ENCODE measurements at regions not wholly inside any gene's neighbourhood (a gene's known extent, or its start where the extent isn't known, plus 50 kb on each side); places are given as distances from the start of the nearest gene placed in this dataset.
"Not testable (repeated sequence)": the region's sequence is repeated elsewhere in the genome, so short reads cannot be mapped to it uniquely, and the experiment has no call there.

- no peak for DNase-seq
These were observed 328.3 kb downstream of the TMEM167A start for GRCh38 chr5:82748688-82749460.

- DNase-seq = no peak
These were observed 329.2 kb downstream of the TMEM167A start for GRCh38 chr5:82747986-82748385.

GRCh38 chr5:82745016-82745415, 332.2 kb downstream of the TMEM167A start:
- DNase-seq = no peak

- DNase-seq = no peak
These were observed 338.4 kb downstream of the TMEM167A start for GRCh38 chr5:82738681-82739269.

- DNase-seq = peak; percentile 20
These were observed 341.9 kb downstream of the TMEM167A start for GRCh38 chr5:82735160-82735789.

GRCh38 chr5:82734347-82734746, 342.8 kb downstream of the TMEM167A start:
- DNase-seq = no peak

GRCh38 chr5:82730913-82731312, 346.3 kb downstream of the TMEM167A start:
- no peak for DNase-seq

GRCh38 chr5:82728926-82729702, 348.1 kb downstream of the TMEM167A start:
- no peak for DNase-seq

GRCh38 chr5:82723168-82723567, 354.0 kb downstream of the TMEM167A start:
- DNase-seq = no peak

GRCh38 chr5:82721087-82721410, 356.1 kb downstream of the TMEM167A start:
- DNase-seq = no peak

GRCh38 chr5:82720213-82721086, 356.7 kb downstream of the TMEM167A start:
- peak; percentile 13 for DNase-seq

GRCh38 chr5:82719368-82719767, 357.8 kb downstream of the TMEM167A start:
- no peak for DNase-seq

- DNase-seq = no peak
These were observed 359.5 kb downstream of the TMEM167A start for GRCh38 chr5:82717738-82718137.

- DNase-seq = not testable (repeated sequence)
These were observed 362.5 kb downstream of the TMEM167A start for GRCh38 chr5:82714732-82715131.

GRCh38 chr5:82713811-82714210, 363.4 kb downstream of the TMEM167A start:
- no peak for DNase-seq

- DNase-seq = no peak
These were observed 369.5 kb downstream of the TMEM167A start for GRCh38 chr5:82707741-82708140.

- no peak for DNase-seq
These were observed 372.8 kb downstream of the TMEM167A start for GRCh38 chr5:82704381-82704780.

GRCh38 chr5:82702046-82702445, 375.1 kb downstream of the TMEM167A start:
- no peak for DNase-seq

GRCh38 chr5:82699737-82700136, 377.5 kb downstream of the TMEM167A start:
- DNase-seq = no peak

GRCh38 chr5:82698026-82698425, 379.2 kb downstream of the TMEM167A start:
- DNase-seq = no peak

- DNase-seq = no peak
These were observed 382.4 kb downstream of the TMEM167A start for GRCh38 chr5:82694711-82695285.

- DNase-seq = no peak
These were observed 384.4 kb downstream of the TMEM167A start for GRCh38 chr5:82692826-82693225.
